ENCODE measurements at regions not wholly inside any gene's neighbourhood (a gene's known extent, or its start where the extent isn't known, plus 50 kb on each side); places are given as distances from the start of the nearest gene placed in this dataset.

DNA sequence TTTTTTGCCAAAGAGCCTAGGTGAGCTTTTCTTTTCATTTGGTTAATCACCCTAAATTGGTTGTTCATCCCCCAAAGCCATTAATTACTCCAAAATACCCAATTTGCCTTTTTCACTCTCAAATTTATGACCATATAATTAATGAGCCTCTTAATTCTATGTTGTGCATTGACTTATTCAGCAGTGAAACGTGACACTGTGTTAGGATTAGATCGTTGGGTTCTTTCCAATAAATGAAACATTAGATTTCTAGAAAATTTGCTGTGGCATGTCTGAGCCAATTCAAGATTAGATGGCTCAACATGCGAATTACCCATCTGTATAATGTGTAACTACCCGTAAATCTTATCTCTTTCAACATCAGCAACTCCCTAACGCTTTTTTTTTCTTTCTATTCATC, 273.4 kb downstream of the BMP4 start:
- TF ChIP-seq, protein P1, sequence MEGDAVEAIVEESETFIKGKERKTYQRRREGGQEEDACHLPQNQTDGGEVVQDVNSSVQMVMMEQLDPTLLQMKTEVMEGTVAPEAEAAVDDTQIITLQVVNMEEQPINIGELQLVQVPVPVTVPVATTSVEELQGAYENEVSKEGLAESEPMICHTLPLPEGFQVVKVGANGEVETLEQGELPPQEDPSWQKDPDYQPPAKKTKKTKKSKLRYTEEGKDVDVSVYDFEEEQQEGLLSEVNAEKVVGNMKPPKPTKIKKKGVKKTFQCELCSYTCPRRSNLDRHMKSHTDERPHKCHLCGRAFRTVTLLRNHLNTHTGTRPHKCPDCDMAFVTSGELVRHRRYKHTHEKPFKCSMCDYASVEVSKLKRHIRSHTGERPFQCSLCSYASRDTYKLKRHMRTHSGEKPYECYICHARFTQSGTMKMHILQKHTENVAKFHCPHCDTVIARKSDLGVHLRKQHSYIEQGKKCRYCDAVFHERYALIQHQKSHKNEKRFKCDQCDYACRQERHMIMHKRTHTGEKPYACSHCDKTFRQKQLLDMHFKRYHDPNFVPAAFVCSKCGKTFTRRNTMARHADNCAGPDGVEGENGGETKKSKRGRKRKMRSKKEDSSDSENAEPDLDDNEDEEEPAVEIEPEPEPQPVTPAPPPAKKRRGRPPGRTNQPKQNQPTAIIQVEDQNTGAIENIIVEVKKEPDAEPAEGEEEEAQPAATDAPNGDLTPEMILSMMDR (IDR thresholded peaks at IDR 0.05) = no peak
- no peak for TF ChIP-seq EZH2 (IDR thresholded peaks at IDR 0.05; ENCODE audit: borderline replicate concordance, insufficient read depth, low read depth, low read length, poor library complexity, severe bottlenecking)

Data from B cell (primary cell).